GM20431 (cell line): ENCODE measurements at regions not wholly inside any gene's neighbourhood (a gene's known extent, or its start where the extent isn't known, plus 50 kb on each side); places are given as distances from the start of the nearest gene placed in this dataset.
"Not testable (repeated sequence)": the region's sequence is repeated elsewhere in the genome, so short reads cannot be mapped to it uniquely, and the experiment has no call there.

Experiments
- in situ Hi-C: fragments of 300-500 bp; cut with MseI, MboI; formaldehyde crosslinking; loops from one replicate; pipeline ENCODE4 v1.15.0; 2020; ENCODE audit warnings: low sequenced_read_pairs; ENCODE audit not compliant: unreplicated experiment

DNA sequence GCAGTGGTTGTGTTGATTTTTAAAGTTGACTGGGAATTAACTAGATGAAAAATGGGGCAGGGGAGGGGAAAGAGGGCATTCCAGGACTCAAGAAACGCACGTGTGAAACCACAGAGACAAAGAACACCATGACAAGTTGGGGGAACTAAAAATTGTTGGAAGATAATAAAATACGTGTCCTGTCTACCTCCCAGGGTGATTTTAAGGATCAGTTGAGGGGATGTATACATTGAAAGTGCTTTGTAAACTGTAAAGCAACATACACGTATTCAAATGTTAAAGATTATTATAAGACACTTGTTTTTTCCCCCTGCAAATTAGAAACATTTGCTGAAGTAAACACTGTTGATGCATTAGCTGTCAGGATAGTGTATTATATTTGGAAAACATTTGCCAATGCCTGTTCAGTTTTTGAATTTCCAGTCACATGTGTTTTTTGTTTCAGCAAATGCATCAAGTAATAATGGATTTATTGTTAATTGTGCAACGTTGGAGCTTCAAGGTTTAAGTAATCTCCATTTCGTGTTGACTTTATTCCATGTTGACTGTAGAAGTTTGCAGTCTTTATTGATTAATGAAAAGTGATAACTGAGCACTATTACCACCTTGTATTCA is 412.7 kb downstream of the ACTL7B start:
- in situ Hi-C loops = no loop called here

DNA sequence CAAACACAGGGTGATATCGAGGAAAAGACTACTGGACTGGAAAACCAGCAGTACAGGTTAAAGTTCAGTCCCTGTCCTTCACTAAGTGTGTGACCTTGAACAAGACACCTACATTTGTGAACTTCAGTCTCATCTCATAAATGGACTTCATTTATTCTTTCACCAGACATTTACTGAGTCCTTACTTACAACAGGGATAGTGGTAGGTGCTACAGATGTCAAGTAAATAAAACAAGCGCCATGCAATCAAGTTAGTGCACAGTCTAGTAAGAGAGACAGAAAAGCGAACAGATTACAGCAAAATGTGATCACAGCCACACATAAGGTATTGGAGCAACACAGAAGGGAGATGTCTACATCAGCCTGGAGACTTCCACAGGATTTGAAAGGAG is 413.2 kb downstream of the ACTL7B start:
- in situ Hi-C loops = no loop called here

DNA sequence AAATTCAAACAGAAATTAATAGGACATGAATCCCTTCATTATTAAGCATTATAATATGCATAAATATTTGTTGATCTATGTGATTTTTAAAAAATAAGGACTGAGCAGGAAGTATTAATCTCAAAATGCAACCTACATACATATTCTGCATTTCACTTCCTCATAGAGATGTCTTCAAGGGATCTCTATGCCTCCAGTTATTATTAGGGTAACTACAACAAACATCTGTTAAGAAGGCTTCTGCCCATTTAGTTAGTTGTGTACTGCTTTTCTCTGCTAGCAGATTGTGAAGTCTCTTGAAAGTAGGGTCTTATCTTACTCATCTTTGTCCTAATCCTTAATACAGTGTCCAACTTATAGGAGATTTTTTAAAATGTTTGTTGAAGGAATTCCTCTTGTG is 414.1 kb downstream of the ACTL7B start:
- in situ Hi-C loops = no loop called here

DNA sequence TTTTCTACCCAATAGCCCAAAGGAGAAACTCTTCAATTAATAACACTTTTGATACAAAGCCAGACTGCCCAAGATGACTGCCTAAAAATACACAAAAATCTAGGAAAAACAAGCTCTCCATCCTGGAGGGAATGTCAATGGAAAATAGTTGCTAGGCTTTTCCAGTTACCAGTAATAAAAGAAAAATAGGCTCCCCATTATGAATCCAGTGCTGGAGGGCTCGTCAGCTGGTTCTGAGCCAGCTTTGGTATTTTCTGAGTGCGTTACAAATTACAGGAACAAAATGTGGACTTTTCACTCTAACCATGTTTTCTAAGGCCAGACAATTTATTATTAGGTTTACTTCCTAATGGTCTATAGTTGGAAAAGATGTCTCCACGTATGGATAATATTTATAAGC is 414.5 kb downstream of the ACTL7B start:
- in situ Hi-C loops = no loop called here

DNA sequence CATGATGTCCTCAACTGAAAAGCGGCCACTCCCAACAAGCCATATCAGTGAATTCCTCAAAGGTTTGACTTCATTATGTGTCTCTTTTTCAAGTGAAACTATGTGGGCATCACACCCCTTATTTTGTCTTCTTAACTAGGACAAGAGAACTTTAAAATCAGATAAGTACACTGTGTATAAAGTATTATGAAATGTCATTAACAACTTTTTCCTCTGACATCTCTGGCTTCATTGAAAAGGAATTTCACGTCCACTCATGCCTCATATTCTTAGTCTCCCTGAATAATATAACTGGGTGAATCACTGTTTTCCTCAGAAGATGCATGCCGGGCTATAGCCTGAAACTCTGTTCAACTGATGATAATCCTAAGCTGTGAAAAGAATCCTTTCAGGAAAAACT is 415.8 kb downstream of the ACTL7B start:
- in situ Hi-C loops = no loop called here

DNA sequence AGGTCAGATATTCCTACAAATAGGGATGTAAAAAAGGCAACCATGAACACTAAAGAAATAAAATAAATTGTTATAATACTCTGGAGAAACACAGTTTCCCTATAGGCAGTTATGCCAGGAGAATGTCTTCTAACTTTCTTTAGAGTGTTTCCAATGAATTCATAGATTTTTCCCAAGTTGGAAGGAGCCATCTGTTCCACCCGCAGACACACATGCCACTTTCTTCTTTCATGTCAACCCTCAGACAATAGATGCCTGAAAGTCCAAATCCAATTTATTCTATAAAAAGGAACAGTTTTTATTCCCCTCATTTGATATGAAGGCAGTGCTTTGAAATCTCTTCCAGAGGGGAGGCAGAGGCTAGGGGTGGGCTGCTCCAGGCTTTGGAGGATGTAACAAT is 418.1 kb downstream of the ACTL7B start:
- in situ Hi-C loops = no loop called here

DNA sequence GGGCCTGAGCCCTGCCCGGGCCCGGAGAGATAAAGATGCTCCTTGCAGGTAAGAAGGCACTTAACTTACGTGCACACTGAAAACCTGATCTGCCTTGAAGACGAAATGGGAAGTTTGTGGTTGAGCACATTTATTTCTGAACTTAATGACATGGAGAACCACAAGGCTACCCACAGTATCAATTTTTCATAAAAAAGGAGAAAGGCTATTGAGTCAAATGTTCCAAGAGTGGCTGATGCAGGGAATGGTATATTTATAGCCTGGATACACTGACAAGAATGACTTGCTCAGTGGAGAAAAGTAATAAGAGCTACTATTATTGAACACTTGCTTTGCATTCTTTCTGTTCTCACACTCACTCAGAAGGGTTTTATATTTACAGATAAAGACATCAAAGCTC is 419.3 kb downstream of the ACTL7B start:
- in situ Hi-C loops = no loop called here

DNA sequence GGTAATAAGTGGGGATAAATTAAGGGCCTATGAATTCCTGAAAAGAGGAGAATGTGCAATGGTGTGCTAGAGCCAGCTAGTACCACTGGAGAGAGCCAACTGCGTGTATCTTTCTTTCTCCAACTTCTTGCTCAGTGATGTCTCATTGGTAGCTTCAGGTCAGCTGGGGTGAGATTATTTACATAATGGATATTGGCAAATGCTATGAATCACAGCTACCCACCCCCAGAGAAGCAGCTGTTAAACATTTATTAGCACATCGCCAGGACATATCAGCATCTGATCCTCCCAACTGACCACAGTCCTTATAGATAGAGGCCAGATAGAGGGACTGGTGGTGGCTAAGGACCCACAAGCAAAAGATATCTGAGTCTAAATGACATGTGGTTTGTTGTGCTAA is 421.3 kb downstream of the ACTL7B start:
- in situ Hi-C loops = no loop called here

DNA sequence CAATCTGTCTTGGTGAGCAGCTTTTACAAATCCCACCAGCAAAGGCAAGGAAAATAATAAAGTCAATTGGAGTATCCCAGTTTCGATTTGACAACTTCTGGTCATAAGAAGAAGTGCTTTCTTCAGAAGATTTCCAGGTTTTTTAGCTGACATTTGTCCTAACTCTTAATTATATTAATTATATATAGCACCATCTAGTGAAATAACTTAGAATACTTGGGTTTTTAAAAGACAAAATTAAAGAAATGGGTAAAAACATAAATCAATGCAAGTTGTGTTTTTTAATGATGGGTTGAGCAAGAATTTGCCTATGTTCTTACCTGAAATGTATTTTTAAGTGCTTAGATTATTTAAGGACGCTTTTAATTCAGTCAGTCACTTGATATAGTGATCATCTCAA is 421.8 kb downstream of the ACTL7B start:
- in situ Hi-C loops = no loop called here

DNA sequence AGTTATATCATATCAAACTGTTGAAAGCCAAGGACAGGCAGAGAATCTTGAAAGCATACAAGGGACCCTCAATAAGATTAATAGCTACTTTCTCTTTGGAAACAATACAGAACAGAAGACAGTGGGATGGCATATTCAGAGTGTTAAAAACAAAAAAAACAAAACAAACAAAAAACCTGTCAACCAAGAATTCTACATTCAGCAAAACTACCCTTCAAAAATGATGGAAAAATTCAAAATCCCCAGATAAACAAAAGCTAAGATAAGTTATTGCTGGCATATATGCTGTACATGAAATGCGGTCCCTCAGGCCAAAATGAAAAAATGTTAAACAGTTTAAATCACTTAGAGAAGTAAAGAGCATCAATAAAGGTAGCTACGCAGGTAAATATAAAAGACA is 425.1 kb downstream of the ACTL7B start:
- in situ Hi-C loops = no loop called here

DNA sequence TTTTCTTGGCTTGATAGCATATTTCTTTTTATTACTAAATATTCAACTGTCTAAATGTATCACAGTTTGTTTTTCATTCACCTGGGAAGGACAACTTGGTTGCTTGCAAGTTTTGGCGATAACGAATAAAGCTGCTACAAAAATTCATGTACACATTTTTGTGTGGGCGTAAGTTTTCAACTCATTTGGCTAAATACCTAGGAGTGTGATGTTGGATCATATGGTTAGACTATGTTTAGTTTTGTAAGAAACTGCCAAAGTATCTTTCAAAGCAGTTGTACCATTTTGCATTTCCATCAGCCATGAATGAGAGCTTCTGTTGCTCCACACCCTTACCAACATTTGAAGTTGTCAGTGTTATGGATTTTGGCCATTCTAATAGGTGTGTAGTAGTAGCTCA is 428.0 kb downstream of the ACTL7B start:
- in situ Hi-C loops = no loop called here

DNA sequence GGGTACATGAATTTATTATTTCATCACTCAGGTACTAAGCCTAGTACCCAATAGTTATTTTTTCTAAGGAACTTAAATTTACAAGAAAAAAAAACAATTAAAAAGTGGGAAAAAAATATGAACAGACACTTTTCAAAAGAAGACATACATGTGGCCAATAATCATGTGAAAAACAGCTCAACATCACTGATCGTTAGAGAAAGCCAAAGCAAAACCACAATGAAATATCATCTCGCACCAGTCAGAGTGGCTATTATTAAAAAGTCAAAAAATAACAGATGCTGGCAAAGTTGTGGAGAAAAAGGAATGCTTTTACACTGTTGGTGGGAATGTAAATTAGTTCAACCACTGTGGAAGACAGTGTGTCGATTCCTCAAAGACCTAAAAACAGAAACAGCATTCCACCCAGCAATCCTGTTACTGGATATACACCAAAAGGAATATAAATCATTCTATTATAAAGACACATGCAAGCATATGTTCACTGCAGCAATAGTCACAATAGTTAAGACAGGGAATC is 429.3 kb downstream of the ACTL7B start:
- in situ Hi-C loops = not testable (repeated sequence)

DNA sequence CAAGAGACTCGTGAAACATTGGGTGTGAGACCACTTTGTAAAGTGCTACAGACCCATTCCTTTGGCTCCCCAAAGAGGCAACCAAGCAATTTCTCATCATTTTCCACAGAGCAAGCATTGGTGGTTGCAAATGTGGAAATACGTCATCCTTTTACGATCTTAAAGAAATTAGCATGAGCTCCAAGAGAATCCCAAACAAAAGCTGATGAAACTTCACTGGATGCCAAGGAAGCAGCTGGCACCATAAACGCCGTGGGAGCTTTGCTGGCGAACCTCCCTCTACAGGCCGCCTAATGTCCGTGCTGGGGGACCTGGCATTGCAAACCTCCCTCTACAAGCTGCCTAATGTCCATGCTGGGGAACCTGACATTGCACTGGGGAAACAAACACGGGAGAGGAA is 432.4 kb downstream of the ACTL7B start:
- in situ Hi-C loops = no loop called here

DNA sequence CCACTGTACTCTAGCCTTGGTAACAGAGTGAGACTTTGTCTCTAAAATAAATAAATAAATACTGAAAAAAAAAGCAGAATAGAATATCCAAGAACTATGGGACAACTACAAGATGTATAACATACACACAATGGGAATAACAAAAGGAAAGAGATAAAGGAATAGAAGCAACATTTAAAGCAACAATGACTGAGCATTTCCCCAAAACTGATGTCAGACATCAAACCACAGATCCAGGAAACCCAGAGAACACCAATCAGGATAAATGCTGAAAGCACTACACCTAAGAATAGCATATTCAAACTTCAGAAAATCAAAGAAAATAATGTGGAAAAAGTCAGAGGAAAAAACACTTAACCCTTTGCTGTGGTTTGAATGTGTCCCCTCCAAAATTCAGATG is 436.4 kb downstream of the ACTL7B start:
- in situ Hi-C loops = no loop called here

DNA sequence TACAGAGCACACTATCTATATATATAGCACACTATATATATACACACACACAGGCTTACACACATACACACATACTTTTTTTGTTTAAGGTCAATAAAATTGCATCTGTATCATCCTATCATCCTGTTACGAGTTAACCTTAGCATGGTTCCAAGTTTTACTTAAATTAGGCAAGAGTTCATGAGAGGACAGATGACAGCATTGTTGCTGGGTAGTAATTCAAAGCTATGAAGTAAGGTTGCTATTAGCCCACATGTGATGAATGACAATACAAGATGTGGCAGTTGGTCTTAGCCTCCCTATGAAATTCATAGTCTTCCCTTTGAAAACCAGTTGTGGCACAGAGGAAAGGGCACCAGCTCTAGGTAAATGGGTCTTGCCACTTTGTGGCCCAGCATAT is 438.1 kb downstream of the ACTL7B start:
- in situ Hi-C loops = no loop called here

DNA sequence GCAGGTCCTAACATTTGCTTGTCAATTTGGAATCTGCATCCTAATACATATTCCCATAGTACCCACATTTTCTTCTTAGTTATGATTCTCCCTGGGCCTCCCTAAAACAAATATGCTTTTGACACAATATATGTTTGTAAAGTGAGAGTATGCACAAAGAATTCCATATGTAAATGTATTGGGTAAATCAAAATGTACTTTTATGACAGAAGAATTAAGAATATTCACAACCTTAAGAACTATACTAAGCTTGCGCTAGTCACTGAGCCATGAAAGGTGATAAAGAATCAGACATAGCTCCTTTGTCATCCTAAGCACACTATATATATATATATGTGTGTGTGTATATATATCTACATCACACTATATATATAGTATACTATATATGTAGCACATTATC is 438.5 kb downstream of the ACTL7B start:
- in situ Hi-C loops = no loop called here

DNA sequence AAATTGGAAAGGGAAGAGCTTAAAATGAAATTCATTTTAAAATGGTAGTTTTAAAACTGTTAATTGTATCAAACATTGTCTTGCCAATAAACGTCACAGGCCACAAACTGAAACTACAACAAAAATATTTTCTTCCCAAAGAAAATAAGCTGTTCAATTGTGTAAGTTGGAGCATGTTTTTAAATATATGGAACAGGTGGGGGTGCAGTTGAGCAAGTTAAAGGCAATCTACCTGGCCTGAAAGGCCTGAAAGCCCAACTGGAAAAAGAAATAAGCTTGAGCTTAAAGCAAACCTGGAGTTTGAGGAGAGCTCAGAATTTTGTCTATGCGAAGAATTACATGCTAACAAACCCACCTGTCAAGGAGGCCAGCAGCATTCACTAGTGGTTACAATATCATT is 439.5 kb downstream of the ACTL7B start:
- in situ Hi-C loops = no loop called here

DNA sequence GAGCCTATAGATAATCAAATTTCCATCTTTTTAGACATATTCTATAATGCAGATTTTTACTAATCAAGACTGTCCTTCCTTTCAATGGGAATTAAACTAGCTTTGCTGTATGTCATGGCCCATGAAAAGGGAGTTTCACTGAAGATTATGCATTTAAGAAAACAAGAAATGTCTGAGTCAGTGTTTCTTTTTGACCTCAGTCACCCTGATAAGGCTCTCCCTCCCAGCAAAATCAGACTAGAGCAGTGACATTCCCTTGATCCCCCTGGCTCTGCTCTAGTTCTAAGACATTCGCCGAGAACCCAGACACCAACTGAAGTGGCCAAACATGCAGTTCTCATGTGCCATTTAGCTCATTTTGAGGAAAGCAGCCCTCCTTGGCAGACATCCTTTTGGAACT is 442.0 kb downstream of the ACTL7B start:
- in situ Hi-C loops = no loop called here

DNA sequence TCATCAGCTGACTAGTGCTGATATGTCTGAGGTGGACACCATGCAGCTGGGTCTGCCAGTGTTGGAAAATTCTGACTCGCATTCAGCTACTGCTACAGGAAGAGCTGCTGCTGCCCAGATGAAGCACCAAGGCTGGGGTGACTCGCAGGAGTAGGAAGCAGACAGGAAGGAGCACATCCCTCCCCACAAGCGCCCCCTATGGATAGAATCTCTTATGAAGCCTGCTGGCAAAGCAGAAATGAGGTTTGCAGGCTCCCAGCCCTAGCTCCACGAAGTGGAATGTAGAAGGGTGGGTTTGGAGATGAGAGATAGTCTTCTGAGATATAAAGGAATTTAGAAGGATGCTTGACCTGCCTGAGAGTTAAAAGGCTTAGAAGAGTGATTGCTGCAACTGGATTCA is 443.0 kb downstream of the ACTL7B start:
- in situ Hi-C loops = no loop called here

DNA sequence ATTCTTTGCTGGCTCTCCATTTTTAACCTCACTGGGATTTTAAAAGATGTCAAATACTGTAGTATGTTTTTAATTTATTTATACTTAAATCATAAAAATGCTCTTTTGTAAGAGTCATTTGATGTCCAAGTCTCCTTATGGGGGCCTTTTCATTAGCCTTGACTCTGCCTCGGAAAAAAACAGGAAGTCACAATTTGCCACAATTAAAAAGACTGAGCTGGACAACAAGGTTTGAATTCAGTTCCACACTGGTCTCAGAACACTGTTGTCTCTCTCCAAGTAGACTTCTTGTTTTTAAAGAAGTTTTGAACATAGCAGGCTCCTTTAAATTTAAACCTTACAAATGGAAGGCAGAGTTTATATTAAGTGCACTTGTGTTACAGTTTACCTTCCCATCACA is 444.2 kb downstream of the ACTL7B start:
- in situ Hi-C loops = no loop called here

DNA sequence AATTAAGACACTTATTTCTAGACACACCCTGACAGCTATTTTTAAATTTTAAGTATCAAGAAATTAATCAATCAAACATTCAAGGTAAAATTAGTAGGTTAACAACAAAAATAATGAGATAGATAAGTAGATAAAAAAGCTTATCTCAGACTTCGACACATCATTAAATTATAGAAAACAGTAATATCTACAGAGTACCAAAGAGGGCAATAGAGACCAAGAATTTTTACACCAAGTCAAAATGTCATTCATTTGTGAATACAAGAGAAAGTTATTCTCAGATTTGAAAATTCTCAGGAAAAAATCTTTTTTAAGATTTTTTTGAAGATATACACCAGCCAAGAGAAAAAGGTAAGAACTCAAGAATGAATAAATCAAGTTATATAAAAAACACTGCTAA is 445.6 kb downstream of the ACTL7B start:
- in situ Hi-C loops = no loop called here

DNA sequence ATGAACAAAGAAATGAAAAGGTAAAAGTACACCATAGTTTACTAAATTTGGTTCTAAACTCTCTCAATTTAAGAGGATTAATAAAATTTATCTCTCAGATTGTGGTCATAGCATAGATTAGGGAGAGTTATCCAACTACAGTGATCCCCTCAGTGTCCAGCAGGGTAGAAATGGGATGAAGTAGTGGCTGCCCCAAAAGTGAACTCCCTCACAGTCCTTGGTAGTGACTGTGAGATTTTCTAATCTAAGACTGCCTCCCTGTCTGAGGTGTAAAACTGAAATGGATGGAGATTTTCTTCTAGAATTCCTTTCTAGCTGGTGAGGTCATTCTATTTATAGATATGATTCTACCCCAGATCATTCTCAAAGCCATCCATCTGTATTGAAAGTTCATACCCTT is 455.5 kb downstream of the ACTL7B start:
- in situ Hi-C loops = no loop called here

DNA sequence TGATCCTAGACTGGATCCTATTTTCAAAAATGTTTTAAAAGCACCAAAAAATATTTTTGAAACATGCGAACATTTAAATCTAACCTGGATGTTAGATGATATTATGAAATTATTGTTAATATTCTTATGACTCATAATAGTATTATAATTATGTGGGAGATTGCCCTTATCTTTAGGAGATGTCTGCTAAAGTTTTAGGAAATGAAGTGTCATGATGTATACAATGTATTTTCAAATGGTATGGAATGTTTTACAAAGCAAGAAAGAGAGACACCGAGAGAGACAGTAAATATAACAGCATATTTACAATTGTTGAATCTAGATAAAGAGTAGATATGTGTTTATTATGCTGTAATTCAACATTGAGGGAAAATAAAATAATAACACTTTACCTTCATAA is 455.9 kb downstream of the ACTL7B start:
- in situ Hi-C loops = no loop called here
